ENCODE measurements at regions not wholly inside any gene's neighbourhood (a gene's known extent, or its start where the extent isn't known, plus 50 kb on each side); places are given as distances from the start of the nearest gene placed in this dataset.

DNA sequence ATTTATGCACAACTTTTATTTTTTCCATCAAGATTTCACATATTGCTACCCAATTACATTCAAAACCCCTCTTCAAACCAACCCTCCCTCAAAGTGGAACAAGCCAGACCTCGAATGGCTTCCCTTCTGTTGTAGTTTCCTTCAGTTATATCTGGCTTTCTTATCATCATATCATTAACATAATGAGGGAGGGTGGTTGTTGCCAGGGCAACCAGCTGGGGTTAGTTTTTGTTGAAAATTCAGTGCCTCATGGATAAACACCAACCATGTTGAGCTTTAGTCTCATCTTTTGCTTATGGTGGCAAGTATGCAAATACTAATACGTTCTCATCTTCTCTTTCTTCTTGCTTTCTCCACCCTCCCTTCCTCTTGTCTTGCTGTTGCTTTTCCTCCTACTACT is 359.7 kb downstream of the CDH11 start:
- H3K9ac ChIP-seq (ENCODE audit: low read length), result no peak overlapping the region
- no peak overlapping the region for H3K27ac ChIP-seq (ENCODE audit: low read length)
- H3K9me3 ChIP-seq (replicated peaks; ENCODE audit: insufficient read depth, low read length), result no peaks in the 10 kb centered on the region
- no peaks in the 10 kb centered on the region for H4K20me1 ChIP-seq (ENCODE audit: insufficient read depth, low read length)
- H3K9me2 ChIP-seq (replicated peaks; ENCODE audit: insufficient read depth, low read length), result no peaks in the 10 kb centered on the region
- H3K4me1 ChIP-seq (ENCODE audit: low read length), result no peaks in the 10 kb centered on the region
- TF ChIP-seq, protein P1, sequence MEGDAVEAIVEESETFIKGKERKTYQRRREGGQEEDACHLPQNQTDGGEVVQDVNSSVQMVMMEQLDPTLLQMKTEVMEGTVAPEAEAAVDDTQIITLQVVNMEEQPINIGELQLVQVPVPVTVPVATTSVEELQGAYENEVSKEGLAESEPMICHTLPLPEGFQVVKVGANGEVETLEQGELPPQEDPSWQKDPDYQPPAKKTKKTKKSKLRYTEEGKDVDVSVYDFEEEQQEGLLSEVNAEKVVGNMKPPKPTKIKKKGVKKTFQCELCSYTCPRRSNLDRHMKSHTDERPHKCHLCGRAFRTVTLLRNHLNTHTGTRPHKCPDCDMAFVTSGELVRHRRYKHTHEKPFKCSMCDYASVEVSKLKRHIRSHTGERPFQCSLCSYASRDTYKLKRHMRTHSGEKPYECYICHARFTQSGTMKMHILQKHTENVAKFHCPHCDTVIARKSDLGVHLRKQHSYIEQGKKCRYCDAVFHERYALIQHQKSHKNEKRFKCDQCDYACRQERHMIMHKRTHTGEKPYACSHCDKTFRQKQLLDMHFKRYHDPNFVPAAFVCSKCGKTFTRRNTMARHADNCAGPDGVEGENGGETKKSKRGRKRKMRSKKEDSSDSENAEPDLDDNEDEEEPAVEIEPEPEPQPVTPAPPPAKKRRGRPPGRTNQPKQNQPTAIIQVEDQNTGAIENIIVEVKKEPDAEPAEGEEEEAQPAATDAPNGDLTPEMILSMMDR (IDR thresholded peaks at IDR 0.05; ENCODE audit: low read length), result no peak
- TF ChIP-seq EZH2phosphoT487 (IDR thresholded peaks at IDR 0.05; ENCODE audit: low read length) (no peak), EZH2 (optimal IDR thresholded peaks at IDR 0.05; ENCODE audit: low read depth, low read length) (no peak)
- no peak for DNase-seq
- no peak overlapping the region for H3K4me2 ChIP-seq (ENCODE audit: low read depth, low read length)
- no peaks in the 10 kb centered on the region for H3F3A ChIP-seq (ENCODE audit: insufficient read depth, low read length)
- no peaks in the 10 kb centered on the region for H3K36me3 ChIP-seq (replicated peaks; ENCODE audit: insufficient read depth, low read length)
- H3K79me2 ChIP-seq (ENCODE audit: low read length), result no peaks in the 10 kb centered on the region
- no peak overlapping the region for H3K4me3 ChIP-seq (ENCODE audit: low read length)
- H3K27me3 ChIP-seq (replicated peaks; ENCODE audit: insufficient read depth, low read length), result no peaks in the 10 kb centered on the region
- no peak overlapping the region for H2AFZ ChIP-seq (ENCODE audit: low read length)

- no peaks in the 10 kb centered on the region for H3K9me2 ChIP-seq (replicated peaks; ENCODE audit: insufficient read depth, low read length)
- no peak overlapping the region for H3K4me3 ChIP-seq (ENCODE audit: low read length)
- DNase-seq, result no peak
- H3K36me3 ChIP-seq (replicated peaks; ENCODE audit: insufficient read depth, low read length), result no peaks in the 10 kb centered on the region
- no peak overlapping the region for H2AFZ ChIP-seq (ENCODE audit: low read length)
- H3K4me2 ChIP-seq (ENCODE audit: low read depth, low read length), result no peak overlapping the region
- H3K79me2 ChIP-seq (ENCODE audit: low read length), result no peaks in the 10 kb centered on the region
- H3F3A ChIP-seq (ENCODE audit: insufficient read depth, low read length), result no peaks in the 10 kb centered on the region
- no peaks in the 10 kb centered on the region for H4K20me1 ChIP-seq (ENCODE audit: insufficient read depth, low read length)
- no peak overlapping the region for H3K27ac ChIP-seq (ENCODE audit: low read length)
- no peak overlapping the region for H3K9ac ChIP-seq (ENCODE audit: low read length)
- no peaks in the 10 kb centered on the region for H3K27me3 ChIP-seq (replicated peaks; ENCODE audit: insufficient read depth, low read length)
- no peaks in the 10 kb centered on the region for H3K9me3 ChIP-seq (replicated peaks; ENCODE audit: insufficient read depth, low read length)
- H3K4me1 ChIP-seq (ENCODE audit: low read length), result no peaks in the 10 kb centered on the region
- TF ChIP-seq EZH2phosphoT487 (IDR thresholded peaks at IDR 0.05; ENCODE audit: low read length) (no peak), EZH2 (optimal IDR thresholded peaks at IDR 0.05; ENCODE audit: low read depth, low read length) (no peak)
- TF ChIP-seq, protein P1 (IDR thresholded peaks at IDR 0.05; ENCODE audit: low read length), result no peak
Observed at GRCh38 chr16:64754279-64754678, 367.6 kb downstream of the CDH11 start.

DNA sequence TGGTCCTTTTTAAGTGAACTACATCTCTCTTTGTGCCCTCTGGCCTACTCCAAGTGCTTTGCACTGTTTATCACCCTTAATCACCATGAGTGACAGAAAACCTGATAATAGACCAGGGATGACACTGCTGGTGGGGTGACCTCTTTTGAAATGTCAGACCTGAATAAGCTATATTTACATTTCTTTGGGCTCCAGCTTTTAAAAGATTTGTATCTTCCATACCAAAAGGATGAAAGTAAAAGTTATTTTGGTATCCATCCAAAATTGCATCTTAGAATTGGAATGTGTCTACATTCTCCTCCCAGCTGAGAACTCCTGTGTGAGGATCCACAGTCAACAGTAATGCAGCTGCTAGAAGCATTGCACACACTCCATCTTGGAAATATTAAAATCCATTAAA is 370.0 kb downstream of the CDH11 start:
- Histone ChIP-seq H2AFZ (ENCODE audit: low read length) (no peak overlapping the region), H3K27ac (ENCODE audit: low read length) (no peak overlapping the region), H3K9me3 (replicated peaks; ENCODE audit: insufficient read depth, low read length) (no peaks in the 10 kb centered on the region), H3K27me3 (replicated peaks; ENCODE audit: insufficient read depth, low read length) (no peaks in the 10 kb centered on the region), H3F3A (ENCODE audit: insufficient read depth, low read length) (no peaks in the 10 kb centered on the region), H3K4me3 (ENCODE audit: low read length) (no peak overlapping the region), H3K79me2 (ENCODE audit: low read length) (no peaks in the 10 kb centered on the region), H3K9ac (ENCODE audit: low read length) (no peak overlapping the region), H3K4me2 (ENCODE audit: low read depth, low read length) (no peak overlapping the region), H3K4me1 (ENCODE audit: low read length) (no peaks in the 10 kb centered on the region), H3K9me2 (replicated peaks; ENCODE audit: insufficient read depth, low read length) (no peaks in the 10 kb centered on the region), H4K20me1 (ENCODE audit: insufficient read depth, low read length) (no peaks in the 10 kb centered on the region), H3K36me3 (replicated peaks; ENCODE audit: insufficient read depth, low read length) (no peaks in the 10 kb centered on the region)
- no peak for DNase-seq
- TF ChIP-seq EZH2phosphoT487 (IDR thresholded peaks at IDR 0.05; ENCODE audit: low read length), result no peak
- TF ChIP-seq, protein P1 (IDR thresholded peaks at IDR 0.05; ENCODE audit: low read length), result no peak
- TF ChIP-seq EZH2 (optimal IDR thresholded peaks at IDR 0.05; ENCODE audit: low read depth, low read length), result no peak
